ENCODE measurements at regions not wholly inside any gene's neighbourhood (a gene's known extent, or its start where the extent isn't known, plus 50 kb on each side); places are given as distances from the start of the nearest gene placed in this dataset.
A peak's percentile ranks its signal among the peaks of the same experiment; 100 is the strongest.

GRCh38 chr18:78165525-78165924, 814.1 kb upstream of the SALL3 start:
- no peak for DNase-seq

GRCh38 chr18:78168526-78168925, 811.1 kb upstream of the SALL3 start:
- DNase-seq, result no peak

DNA sequence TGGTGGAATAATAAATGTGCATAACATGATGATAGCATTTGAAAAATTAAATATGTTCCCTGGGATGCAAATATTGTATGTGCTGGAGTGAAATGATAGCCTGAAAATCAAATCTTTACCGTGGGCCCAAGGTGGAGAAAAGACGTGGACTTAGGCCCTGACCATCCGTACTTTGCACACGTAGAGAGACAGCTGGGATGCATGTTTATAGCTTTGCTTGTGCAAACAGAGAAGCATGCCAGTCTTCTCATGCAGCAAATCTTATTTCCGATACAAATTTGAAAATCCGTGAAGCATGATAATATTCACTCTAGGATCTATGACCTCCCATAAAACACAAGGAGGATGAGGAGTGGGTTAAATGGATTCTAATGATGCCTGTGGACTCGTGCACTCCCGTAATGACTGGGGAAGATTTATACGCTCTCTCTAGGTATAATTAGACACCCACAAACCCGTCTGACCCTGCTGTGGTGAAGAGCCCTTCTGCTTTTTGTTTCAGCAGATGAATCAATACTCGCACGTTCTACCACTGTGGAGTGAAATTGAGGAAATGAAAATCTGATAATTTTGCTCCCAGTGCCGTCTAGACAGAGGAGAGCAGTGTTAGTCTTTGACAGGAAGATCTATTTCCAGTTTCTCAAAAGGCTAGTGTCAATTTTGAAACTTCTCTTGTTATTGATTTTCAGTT, 810.3 kb upstream of the SALL3 start:
- DNase-seq, result no peak

- DNase-seq, result no peak
Observed at GRCh38 chr18:78171954-78172353, 807.7 kb upstream of the SALL3 start.

- no peak for DNase-seq
Observed at GRCh38 chr18:78174737-78175136, 804.9 kb upstream of the SALL3 start.

DNA sequence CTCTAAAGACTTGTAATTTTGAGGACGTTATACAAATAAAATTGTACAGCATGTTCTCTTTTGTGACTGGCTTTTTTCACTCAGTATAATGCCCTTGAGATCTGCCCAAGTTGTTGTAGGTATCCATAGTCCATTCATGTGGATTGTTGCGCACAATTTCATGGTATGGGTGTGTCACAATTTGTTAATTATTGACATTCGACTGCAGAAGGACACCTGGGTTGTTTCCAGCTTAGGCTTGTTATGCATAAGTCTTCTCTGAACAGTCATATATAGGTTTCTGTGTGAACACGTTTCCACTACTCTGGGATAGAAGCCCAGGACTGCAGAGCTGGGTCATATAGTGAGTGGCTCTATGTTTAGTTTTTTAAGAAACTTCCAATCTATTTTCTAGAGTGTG, 800.8 kb upstream of the SALL3 start:
- no peak for DNase-seq

- no peak for DNase-seq
Observed at GRCh38 chr18:78180741-78181140, 798.9 kb upstream of the SALL3 start.

DNA sequence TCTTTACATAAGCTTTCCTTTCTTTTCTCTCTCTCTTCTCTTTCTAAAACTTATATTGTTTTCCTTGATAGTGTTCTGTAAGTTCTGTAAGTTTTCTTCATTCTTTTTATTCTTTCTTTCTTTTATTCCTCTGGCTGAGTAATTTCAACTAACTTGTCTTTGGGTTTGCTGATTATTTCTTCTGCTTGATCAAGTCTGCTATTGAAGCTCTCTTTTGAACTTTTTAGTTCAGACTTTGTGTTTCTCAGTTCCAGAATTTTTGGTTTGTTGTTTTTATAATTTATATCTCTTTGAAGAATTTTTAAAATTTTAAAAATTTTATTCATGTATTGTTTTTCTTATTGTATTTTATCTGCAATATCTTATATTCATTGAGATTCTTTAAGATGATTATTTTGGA, 795.8 kb upstream of the SALL3 start:
- no peak for DNase-seq

- no peak for DNase-seq
Observed at GRCh38 chr18:78191276-78191675, 788.3 kb upstream of the SALL3 start.

- DNase-seq, result peak; percentile 78
Observed at GRCh38 chr18:78192054-78192453, 787.6 kb upstream of the SALL3 start.

GRCh38 chr18:78196280-78196679, 783.3 kb upstream of the SALL3 start:
- no peak for DNase-seq

DNA sequence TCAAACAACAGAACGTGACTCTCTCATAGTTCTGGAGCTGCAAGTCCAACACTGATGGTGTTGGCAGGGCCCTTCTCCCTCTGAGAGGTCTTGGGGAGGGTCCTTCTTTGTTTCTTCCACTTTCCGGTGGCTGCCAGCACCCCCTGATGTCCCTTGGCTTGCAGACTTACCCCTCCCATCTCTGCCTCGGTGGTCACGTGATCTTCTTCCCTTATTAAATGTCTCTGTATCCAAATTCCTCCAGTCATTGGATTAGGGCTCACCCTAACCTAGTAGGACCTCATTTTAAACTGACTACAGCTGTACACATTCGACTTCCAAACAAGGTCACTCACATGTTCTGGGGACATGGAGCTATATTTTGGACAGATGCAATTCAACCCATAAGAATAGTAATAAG, 780.6 kb upstream of the SALL3 start:
- no peak for DNase-seq

DNA sequence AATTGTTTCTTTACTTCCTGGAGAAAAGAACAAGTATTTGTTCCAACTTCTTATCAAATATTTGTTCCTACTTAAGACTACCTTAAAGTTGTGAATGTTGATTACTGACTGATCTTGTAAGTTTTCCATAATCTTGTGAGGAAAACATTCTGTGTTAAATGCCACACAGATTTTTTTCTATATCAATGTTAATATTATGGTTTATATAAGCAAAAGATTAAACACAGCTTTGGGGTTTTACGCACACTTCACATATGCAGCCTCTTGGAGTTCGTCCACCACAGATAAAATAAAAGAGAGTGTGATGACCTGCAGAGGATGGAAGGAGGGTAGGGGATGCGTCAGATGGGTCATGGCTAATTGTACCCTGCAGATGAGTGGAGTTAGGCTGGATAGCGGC, 780.0 kb upstream of the SALL3 start:
- DNase-seq, result no peak

DNA sequence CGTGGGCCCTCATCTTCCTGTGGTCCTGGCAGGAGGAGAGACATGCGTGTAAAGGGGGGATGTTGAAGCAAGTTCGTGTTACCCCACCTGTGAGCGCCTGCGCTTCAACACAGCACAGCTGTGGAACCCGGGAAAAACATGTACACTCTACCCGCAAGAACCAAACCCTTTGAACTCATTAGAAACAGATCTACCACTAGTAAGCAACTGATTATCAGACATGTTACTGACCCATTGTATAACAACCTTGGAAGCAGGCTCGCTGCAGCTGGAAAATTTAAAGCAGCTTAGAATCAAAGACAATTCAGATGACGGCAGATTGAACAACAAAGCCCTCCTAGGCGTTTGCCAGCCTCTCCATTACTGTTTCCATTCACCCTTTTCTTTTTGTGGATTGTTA, 771.7 kb upstream of the SALL3 start:
- no peak for DNase-seq

DNA sequence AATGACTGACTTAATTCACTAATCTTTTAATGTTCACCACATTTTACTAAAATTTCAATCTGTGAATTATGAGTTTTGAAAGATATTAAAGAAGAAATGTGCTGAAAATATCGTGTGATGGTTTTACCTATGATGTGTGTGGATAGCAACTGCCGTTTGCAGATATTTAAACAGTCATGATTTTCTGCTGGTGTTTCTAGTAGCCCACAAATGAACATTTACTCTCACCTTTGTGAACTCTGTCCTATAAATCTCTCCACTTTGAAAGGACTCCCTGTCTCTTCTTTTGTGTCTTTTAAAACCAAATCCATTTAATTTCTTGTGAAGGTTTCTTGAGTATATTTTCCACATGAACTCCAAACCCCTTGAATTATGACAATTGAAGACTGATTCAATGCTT, 771.2 kb upstream of the SALL3 start:
- DNase-seq, result no peak

DNA sequence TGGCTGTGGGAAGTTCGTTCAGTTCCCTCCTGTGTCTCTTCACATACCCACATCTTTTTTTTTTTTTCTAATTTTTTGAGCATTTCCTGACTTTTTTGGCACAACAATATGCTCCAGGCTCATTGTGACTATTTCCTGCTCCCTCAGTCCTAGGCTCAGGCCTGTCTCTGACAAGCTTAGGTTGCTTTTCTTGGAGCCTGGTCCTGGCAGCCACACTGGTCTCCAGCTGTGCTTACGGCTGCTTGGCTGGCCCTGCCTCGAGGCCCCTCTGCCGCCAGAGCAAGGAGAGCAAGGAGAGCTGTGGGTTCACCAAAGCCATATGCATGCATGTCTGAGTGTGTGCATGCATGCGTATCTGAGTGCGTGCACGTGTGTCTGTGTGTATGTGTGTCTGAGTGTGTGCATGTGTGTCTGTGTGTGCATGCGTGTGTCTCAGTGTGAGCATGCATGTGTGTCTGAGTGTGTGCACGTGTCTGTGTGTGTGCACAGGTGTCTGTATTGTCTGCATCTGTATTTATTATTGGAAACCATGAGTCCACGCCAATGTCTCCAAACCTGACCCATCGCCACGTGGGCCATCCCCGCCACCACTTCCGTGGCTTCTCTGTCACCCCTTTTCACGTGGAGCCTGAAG, 766.1 kb upstream of the SALL3 start:
- DNase-seq, result no peak

DNA sequence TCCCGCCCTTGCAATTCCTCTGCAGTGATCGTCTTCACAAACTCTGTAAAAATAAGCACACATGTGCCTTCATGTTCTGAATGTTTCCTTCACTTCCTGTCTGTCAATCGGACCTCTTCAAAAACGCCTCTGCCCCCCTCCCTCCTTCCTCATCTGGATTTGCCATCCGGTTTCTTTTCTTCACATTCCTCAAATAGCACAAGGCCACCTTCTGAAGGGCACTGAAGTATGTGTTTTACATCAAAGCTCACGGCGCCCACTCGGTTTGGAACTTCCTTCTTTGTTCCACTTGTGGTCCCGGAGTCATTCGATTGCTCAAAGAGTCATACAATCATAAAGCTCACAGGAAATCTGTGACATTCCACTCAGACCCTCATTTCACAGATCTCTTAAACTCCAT, 758.1 kb upstream of the SALL3 start:
- no peak for DNase-seq

GRCh38 chr18:78228974-78229373, 750.6 kb upstream of the SALL3 start:
- no peak for DNase-seq

GRCh38 chr18:78230911-78231310, 748.7 kb upstream of the SALL3 start:
- DNase-seq, result no peak

DNA sequence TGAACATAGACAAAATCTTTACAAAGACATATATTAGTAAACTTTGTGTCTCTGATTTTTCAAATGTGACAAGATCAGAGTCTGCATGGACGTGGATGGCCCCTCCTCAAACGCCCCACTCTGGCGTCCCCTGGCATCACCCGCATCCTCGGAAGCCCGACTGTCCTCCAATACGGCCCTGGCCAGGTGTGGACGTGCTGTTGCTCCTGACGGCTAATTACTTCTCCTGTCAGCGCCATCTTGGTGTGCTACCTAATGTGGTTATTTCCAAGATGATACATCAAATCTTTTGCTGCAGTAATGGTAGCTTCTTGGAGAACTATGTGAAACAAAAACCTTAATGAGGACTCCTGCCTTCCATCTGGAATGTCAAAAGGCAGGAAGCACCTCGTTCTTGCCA, 747.4 kb upstream of the SALL3 start:
- no peak for DNase-seq

DNA sequence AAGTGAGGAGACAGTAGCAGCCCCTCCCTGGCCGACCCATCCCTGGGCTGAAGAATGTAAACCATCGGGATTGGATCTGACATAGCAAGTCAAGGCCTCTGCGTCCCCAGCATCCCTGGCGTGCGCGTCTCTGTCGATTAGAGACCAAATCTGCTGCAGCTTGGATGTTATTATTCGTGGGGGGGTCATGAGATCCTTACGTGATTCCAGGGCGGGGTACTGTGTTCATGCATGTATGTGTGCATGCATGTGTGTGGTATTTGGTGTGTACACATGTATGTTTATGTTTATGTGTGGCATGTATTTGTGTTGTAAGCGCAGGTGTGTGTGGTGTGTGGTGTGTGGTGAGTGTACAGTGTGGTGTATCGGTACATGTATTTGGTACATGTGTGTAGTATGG, 741.8 kb upstream of the SALL3 start:
- no peak for DNase-seq

DNA sequence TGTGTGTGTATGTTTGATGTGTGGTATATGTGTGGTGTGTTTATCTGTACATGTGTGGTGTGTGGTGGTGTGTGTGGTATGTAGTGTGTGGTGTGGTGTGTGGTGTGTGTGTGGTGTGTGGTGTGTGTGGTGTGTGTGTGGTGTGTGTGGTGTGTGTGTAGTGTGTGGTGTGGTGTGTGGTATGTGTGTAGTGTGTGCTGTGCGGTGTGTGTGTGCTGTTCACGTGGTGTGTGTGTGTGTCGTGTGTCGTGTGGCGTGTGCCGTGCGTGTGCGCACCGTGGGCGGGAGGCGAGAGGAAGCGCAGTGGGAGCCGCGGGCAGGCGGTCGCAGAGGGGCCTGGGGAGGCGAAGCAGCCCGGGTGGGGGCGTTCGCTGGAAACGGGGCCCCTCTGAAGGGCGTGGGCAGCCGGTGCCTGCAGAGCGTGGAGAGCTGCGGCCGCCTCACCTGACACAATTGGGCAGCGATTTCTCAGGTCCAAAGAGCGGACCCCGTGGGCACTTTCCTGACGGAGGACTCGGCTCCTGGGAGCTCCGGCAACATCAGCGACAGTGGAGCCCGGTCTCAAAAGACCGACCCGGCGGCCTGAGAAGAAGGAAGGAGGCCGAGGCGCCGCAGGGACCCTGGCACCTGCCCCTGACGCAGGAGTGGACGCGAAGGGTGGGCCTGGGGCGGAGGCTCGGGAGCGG, 741.1 kb upstream of the SALL3 start:
- DNase-seq, result no peak

DNA sequence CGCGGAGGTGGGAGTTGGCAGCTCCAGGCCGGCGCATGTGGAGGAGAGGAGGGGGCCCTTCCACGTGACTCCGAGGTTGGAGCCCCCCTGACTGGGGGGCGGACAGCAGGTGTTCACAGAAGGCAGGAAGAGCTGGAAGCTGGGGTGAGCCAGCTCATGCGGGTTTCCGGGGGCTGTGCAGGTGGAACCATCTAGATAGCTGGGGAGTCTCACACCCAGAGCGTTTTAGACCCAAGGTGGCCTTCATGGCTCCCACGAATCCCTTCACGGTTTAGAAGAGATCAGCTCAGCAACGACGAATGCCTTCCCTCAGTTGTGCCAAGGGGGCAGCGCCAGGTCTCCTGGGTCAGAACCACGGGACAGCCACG, 740.5 kb upstream of the SALL3 start:
- no peak for DNase-seq

DNA sequence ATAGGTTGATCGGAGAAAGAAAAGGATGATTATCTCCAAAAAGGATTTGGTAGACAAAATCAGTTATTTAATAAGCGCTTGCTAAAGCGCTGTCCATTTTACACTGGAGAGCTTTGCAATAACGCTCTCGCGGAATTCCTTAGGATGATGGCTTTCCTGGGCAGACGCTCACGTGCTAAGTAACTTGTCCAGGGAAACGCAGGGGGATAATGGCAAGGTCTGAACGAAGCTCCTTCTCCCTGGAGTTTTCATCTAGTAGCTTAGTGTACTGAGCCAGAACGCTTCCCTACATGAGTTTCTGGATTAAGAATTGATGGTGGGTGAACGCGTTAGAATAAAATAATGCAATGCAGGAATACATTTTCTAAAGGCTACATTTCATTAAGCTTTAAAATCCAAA, 739.5 kb upstream of the SALL3 start:
- DNase-seq, result no peak
